Endodermal cell (in vitro differentiated cells): ENCODE measurements at regions not wholly inside any gene's neighbourhood (a gene's known extent, or its start where the extent isn't known, plus 50 kb on each side); places are given as distances from the start of the nearest gene placed in this dataset.
"Not testable (repeated sequence)": the region's sequence is repeated elsewhere in the genome, so short reads cannot be mapped to it uniquely, and the experiment has no call there.

ENCODE experiments used
- DNase-seq: peaks from one replicate; pipeline ENCODE4 v3.0.0-alpha.2; 2017
- H3K27ac ChIP-seq: 2 replicates; pipeline ENCODE4 v1.5.1; 2013; ENCODE audit warnings: mild to moderate bottlenecking, low read depth, low read length, moderate library complexity
- H3K27me3 ChIP-seq: 2 replicates; pipeline ENCODE4 v1.6.1; 2013; ENCODE audit warnings: mild to moderate bottlenecking, low read length, moderate library complexity; ENCODE audit not compliant: insufficient read depth, control insufficient read depth, poor library complexity, severe bottlenecking
- H3K36me3 ChIP-seq: 2 replicates; pipeline ENCODE4 v1.7.0; 2013; ENCODE audit warnings: mild to moderate bottlenecking, low read length, moderate library complexity; ENCODE audit not compliant: control insufficient read depth, insufficient read depth
- H3K4me1 ChIP-seq: one replicate; pipeline ENCODE4 v1.7.0; 2013; ENCODE audit warnings: low read length; ENCODE audit not compliant: control insufficient read depth, insufficient read depth
- H3K4me3 ChIP-seq: 2 replicates; pipeline ENCODE4 v1.5.1; 2013; ENCODE audit warnings: mild to moderate bottlenecking, low read length, moderate library complexity
- H3K9ac ChIP-seq: 2 replicates; pipeline ENCODE4 v1.6.1; 2013; ENCODE audit warnings: mild to moderate bottlenecking, low read length, moderate library complexity; ENCODE audit not compliant: poor library complexity, severe bottlenecking; ENCODE audit errors: extremely low read depth
- H3K9me3 ChIP-seq: 2 replicates; pipeline ENCODE4 v1.6.1; 2013; ENCODE audit warnings: mild to moderate bottlenecking, low read length, moderate library complexity; ENCODE audit not compliant: control insufficient read depth
- H3K27ac Mint-ChIP-seq: 2 replicates; pipeline ENCODE4 v1.8.0; 2020; ENCODE audit warnings: mixed read lengths
- H3K27me3 Mint-ChIP-seq: 2 replicates; pipeline ENCODE4 v1.8.0; 2021; ENCODE audit warnings: mild to moderate bottlenecking, mixed read lengths; ENCODE audit not compliant: insufficient read depth
- H3K36me3 Mint-ChIP-seq: 2 replicates; pipeline ENCODE4 v1.8.0; 2020; ENCODE audit warnings: low read depth, mixed read lengths
- H3K4me1 Mint-ChIP-seq: 2 replicates; pipeline ENCODE4 v1.8.0; 2020; ENCODE audit warnings: mixed read lengths
- H3K4me3 Mint-ChIP-seq: 2 replicates; pipeline ENCODE4 v1.8.0; 2020; ENCODE audit warnings: mild to moderate bottlenecking, moderate library complexity, mixed read lengths
- H3K9me3 Mint-ChIP-seq: 2 replicates; pipeline ENCODE4 v1.8.0; 2020; ENCODE audit warnings: mild to moderate bottlenecking, mixed read lengths
- CTCF ChIP-seq: fragments of 200-600 bp; sonication (generic); conservative IDR thresholded peaks from 2 replicates; pipeline ENCODE4 v1.5.0; 2021; ENCODE audit warnings: antibody characterized with exemption, mild to moderate bottlenecking
- WGBS, 2 experiments: methylation state at CpG; one replicate each; pipeline versions ENCODE4 v1.1.5 to v1.1.7; 2013; ENCODE audit warnings: missing lambda C conversion rate in 2 of 2, mixed read lengths in 1 of 2; ENCODE audit not compliant: insufficient coverage in 1 of 2, insufficient read length in 1 of 2; 5-methylcytosine and 5-hydroxymethylcytosine counted together

GRCh38 chr2:184322615-184323014 is 275.7 kb upstream of the ZNF804A start:
- Histone ChIP-seq H3K4me3 (no peak overlapping the region), H3K27me3 (no peaks in the 10 kb centered on the region), H3K9ac (no peak overlapping the region), H3K4me1 (peaks cover 4% of the 10 kb centered on the region), H3K27ac (no peak overlapping the region), H3K9me3 (no peaks in the 10 kb centered on the region), H3K36me3 (no peaks in the 10 kb centered on the region)
- no peaks in the 10 kb centered on the region for H3K27me3 Mint-ChIP-seq
- H3K4me1 Mint-ChIP-seq, result peaks cover 8% of the 10 kb centered on the region
- WGBS, 2 experiments, result 75 to 83% methylated on average over 1 to 2 of the region's 3 CpGs
- no peak overlapping the region for H3K4me3 Mint-ChIP-seq
- DNase-seq, result no peak
- no peak overlapping the region for H3K27ac Mint-ChIP-seq
- H3K9me3 Mint-ChIP-seq, result no peaks in the 10 kb centered on the region
- no peaks in the 10 kb centered on the region for H3K36me3 Mint-ChIP-seq
- no peak for TF ChIP-seq CTCF

GRCh38 chr2:184326066-184326465 is 272.3 kb upstream of the ZNF804A start:
- Mint-ChIP-seq H3K4me1 (peaks cover 8% of the 10 kb centered on the region), H3K27ac (no peak overlapping the region), H3K4me3 (no peak overlapping the region), H3K9me3 (peaks cover 2% of the 10 kb centered on the region), H3K27me3 (no peaks in the 10 kb centered on the region), H3K36me3 (no peaks in the 10 kb centered on the region)
- Histone ChIP-seq H3K36me3 (no peaks in the 10 kb centered on the region), H3K9ac (no peak overlapping the region), H3K27ac (peak overlapping the region; percentile 55), H3K4me3 (no peak overlapping the region), H3K4me1 (peaks cover 4% of the 10 kb centered on the region), H3K9me3 (no peaks in the 10 kb centered on the region), H3K27me3 (no peaks in the 10 kb centered on the region)
- DNase-seq, result no peak
- TF ChIP-seq CTCF, result no peak
- 89 to 97% methylated on average over 1 to 2 of the region's 2 CpGs for WGBS, 2 experiments

- H3K9me3 Mint-ChIP-seq, H3K4me1 Mint-ChIP-seq, H3K4me3 Mint-ChIP-seq, H3K9me3 ChIP-seq, H3K27me3 ChIP-seq, H3K36me3 Mint-ChIP-seq, H3K27ac Mint-ChIP-seq, H3K27me3 Mint-ChIP-seq, H3K4me3 ChIP-seq, H3K4me1 ChIP-seq, H3K36me3 ChIP-seq, H3K9ac ChIP-seq, H3K27ac ChIP-seq, DNase-seq: not testable (repeated sequence)
- 89 to 100% methylated on average over 2 to 30 of the region's 30 CpGs for WGBS, 2 experiments
Measured at GRCh38 chr2:184327805-184328204, 270.5 kb upstream of the ZNF804A start.

- H3K27me3 ChIP-seq, H3K4me3 ChIP-seq, H3K4me3 Mint-ChIP-seq, H3K27me3 Mint-ChIP-seq, DNase-seq, H3K4me1 ChIP-seq, H3K27ac Mint-ChIP-seq, H3K9me3 Mint-ChIP-seq, H3K36me3 Mint-ChIP-seq, H3K27ac ChIP-seq, H3K36me3 ChIP-seq, H3K9ac ChIP-seq, H3K4me1 Mint-ChIP-seq, H3K9me3 ChIP-seq: not testable (repeated sequence)
- 94 to 98% methylated on average over 11 to 18 of the region's 18 CpGs for WGBS, 2 experiments
Measured at GRCh38 chr2:184330561-184330960, 267.8 kb upstream of the ZNF804A start.
